Subcutaneous abdominal adipose tissue (tissue), 5 donors: ENCODE measurements at regions not wholly inside any gene's neighbourhood (a gene's known extent, or its start where the extent isn't known, plus 50 kb on each side); places are given as distances from the start of the nearest gene placed in this dataset.

ENCODE experiments used
- H3K27ac ChIP-seq: one replicate; pipeline ENCODE4 v1.7.0; 2013; ENCODE audit warnings: low read depth, mild to moderate bottlenecking, inconsistent platforms, low read length, moderate library complexity
- H3K27me3 ChIP-seq, 5 donors: one replicate each; pipeline ENCODE4 v1.7.0; 2013; ENCODE audit warnings: low read length in 5 of 5, inconsistent platforms in 1 of 5; ENCODE audit not compliant: control insufficient read depth in 5 of 5, insufficient read depth in 4 of 5
- H3K36me3 ChIP-seq, 5 donors: one replicate each; pipeline ENCODE4 v1.7.0; 2013; ENCODE audit warnings: low read length in 5 of 5; ENCODE audit not compliant: control insufficient read depth in 5 of 5, insufficient read depth in 5 of 5
- H3K4me1 ChIP-seq, 5 donors: one replicate each; pipeline ENCODE4 v1.7.0; 2013; ENCODE audit warnings: low read length in 5 of 5, mild to moderate bottlenecking in 3 of 5, moderate library complexity in 1 of 5; ENCODE audit not compliant: control insufficient read depth in 5 of 5, insufficient read depth in 5 of 5
- H3K4me3 ChIP-seq, 5 donors: one replicate each; pipeline ENCODE4 v1.7.0; 2013; ENCODE audit warnings: low read length in 5 of 5, low read depth in 1 of 5
- H3K9ac ChIP-seq, 5 donors: one replicate each; pipeline ENCODE4 v1.7.0; 2013; ENCODE audit warnings: low read length in 5 of 5, mild to moderate bottlenecking in 4 of 5, moderate library complexity in 3 of 5
- H3K9me3 ChIP-seq, 5 donors: one replicate each; pipeline ENCODE4 v1.7.0; 2013; ENCODE audit warnings: low read length in 5 of 5; ENCODE audit not compliant: control insufficient read depth in 5 of 5
- donor health status: healthy.
- donor health status: healthy.
- donor health status: healthy.
- donor health status: healthy.
- donor health status: healthy.

DNA sequence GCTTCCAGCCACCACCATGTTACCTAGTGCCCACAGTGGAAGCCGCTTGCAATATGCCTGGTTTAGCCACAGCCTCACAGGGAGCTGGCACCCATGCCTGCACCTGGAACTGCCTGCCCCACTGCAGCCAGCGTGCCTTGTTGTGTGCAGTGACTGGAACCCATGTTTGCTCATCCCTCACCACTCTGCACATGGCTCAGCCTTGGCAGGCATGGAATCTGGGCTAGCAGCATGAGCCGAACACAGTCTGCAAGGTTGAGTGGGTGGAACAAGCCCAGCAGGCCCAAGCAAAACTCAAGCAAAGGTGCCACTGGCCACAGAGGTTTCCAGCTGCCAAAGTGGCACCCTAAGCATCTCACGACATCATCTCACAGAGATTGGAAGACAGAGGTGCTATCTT lies 269.5 kb downstream of the PCDH20 start:
- Histone ChIP-seq H3K9me3 (peaks cover 0 to 8% (median 0%) of the 10 kb centered on the region in 5 donors), H3K9ac (no peak overlapping the region), H3K27me3 (no peaks in the 10 kb centered on the region), H3K4me3 (no peak overlapping the region), H3K27ac (no peak overlapping the region), H3K36me3 (no peaks in the 10 kb centered on the region), H3K4me1 (no peaks in the 10 kb centered on the region)

GRCh38 chr13:61144834-61145593 lies 270.6 kb downstream of the PCDH20 start:
- Histone ChIP-seq H3K4me1 (no peaks in the 10 kb centered on the region), H3K27ac (no peak overlapping the region), H3K9me3 (peaks cover 0 to 8% (median 0%) of the 10 kb centered on the region in 5 donors), H3K27me3 (no peaks in the 10 kb centered on the region), H3K36me3 (no peaks in the 10 kb centered on the region), H3K9ac (no peak overlapping the region), H3K4me3 (no peak overlapping the region)

DNA sequence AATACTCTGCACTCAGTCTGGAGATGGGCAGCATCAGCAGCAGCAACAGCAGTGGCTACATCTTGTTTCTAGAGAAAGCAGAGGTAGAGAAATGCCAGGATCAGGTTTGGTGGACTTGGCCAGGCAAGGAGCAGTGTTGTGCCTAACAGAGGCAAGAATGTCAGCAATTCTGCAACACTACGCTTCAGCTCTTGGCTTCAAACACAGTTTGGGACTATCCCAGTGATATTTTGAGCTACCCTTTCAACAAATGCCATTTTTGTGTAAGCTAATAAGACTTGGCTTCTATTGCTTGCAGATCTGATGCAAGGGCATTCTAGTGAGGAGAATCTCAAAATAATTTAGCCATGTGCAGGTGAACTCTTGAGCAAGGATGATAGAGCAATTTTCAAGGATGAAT lies 271.3 kb downstream of the PCDH20 start:
- Histone ChIP-seq H3K27me3 (no peaks in the 10 kb centered on the region), H3K4me3 (no peak overlapping the region), H3K4me1 (no peaks in the 10 kb centered on the region), H3K27ac (no peak overlapping the region), H3K9ac (no peak overlapping the region), H3K9me3 (peaks cover 0 to 10% (median 0%) of the 10 kb centered on the region in 5 donors), H3K36me3 (no peaks in the 10 kb centered on the region)

DNA sequence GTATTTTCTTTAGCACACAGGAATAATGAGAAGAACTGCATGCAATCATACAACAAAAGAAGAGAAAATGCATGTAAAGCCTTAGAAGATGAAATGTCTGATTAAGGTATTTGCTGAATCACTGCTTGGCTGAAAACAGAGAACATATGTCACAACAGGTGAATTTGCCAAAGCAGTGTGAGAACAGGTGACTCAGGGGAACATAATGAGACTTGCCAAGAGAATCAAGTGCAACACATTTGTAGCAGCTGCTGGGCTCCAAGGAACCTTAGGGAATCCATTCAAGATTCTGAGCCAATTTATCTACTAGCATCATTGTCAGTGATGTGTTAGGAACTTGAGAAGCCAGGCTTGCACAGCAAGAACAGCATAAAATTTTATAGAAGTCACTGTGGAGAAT lies 273.1 kb downstream of the PCDH20 start:
- no peaks in the 10 kb centered on the region for H3K36me3 ChIP-seq
- H3K4me3 ChIP-seq, result no peak overlapping the region
- no peaks in the 10 kb centered on the region for H3K4me1 ChIP-seq
- no peaks in the 10 kb centered on the region for H3K27me3 ChIP-seq
- no peak overlapping the region for H3K27ac ChIP-seq
- H3K9me3 ChIP-seq, result peaks cover 0 to 10% (median 0%) of the 10 kb centered on the region in 5 donors
- no peak overlapping the region for H3K9ac ChIP-seq

DNA sequence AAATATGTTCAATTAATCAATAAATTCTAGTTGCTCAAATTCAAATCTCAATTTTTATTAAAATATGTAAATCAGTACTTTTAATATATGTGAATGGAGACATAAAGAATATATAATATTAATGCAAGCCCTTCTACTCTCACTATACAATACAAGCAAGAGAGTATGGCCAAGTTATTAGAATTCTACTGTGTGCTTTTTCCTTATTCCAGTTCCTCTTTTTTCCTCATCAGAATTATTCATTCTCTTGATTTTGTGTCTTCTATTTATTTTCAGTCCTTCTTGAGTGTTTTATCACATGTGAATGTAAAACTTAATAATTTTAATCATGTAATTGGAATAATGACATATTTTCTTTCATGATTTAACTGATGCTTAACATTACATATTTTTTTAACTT lies 276.8 kb downstream of the PCDH20 start:
- Histone ChIP-seq H3K27ac (no peak overlapping the region), H3K9ac (no peak overlapping the region), H3K4me1 (peaks cover 0 to 12% (median 3%) of the 10 kb centered on the region in 5 donors), H3K36me3 (no peaks in the 10 kb centered on the region), H3K4me3 (no peak overlapping the region), H3K27me3 (no peaks in the 10 kb centered on the region), H3K9me3 (peaks cover 0 to 2% (median 0%) of the 10 kb centered on the region in 5 donors)

DNA sequence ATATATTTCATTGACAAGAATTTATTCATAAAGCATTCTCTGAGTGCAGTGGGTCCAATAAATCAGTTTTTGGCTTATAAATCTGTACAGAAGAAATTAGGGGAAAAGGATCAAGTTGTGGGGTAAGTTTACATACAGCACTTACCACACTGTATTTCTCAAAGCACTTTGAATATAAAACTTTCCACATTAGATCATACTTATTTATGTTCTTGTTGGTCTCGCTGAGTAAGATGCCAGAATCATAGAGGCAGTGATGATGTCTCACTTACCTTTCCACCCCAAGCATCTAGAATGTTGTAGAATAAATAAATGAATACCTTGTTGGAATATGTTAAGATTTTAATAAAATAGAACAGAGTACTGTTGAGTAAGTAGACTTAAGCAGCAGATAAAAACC lies 279.1 kb downstream of the PCDH20 start:
- H3K27me3 ChIP-seq, result no peaks in the 10 kb centered on the region
- H3K27ac ChIP-seq, result peak overlapping the region; percentile 35
- no peak overlapping the region for H3K4me3 ChIP-seq
- peaks cover 0 to 12% (median 3%) of the 10 kb centered on the region in 5 donors for H3K4me1 ChIP-seq
- peaks cover 0 to 2% (median 0%) of the 10 kb centered on the region in 5 donors for H3K9me3 ChIP-seq
- H3K9ac ChIP-seq, result no peak overlapping the region
- no peaks in the 10 kb centered on the region for H3K36me3 ChIP-seq

- H3K4me1 ChIP-seq, result peaks cover 0 to 12% (median 3%) of the 10 kb centered on the region in 5 donors
- H3K9ac ChIP-seq, result no peak overlapping the region
- peak overlapping the region; percentile 35 for H3K27ac ChIP-seq
Measured at GRCh38 chr13:61136093-61136492, 279.6 kb downstream of the PCDH20 start.

GRCh38 chr13:61135583-61135982 lies 280.1 kb downstream of the PCDH20 start:
- Histone ChIP-seq H3K9ac (no peak overlapping the region), H3K27ac (no peak overlapping the region), H3K36me3 (no peaks in the 10 kb centered on the region), H3K4me1 (peaks cover 0 to 12% (median 3%) of the 10 kb centered on the region in 5 donors), H3K9me3 (peaks cover 0 to 2% (median 0%) of the 10 kb centered on the region in 5 donors), H3K27me3 (no peaks in the 10 kb centered on the region), H3K4me3 (no peak overlapping the region)

More at GRCh38 chr13:61136093-61136492, 279.6 kb downstream of the PCDH20 start:
- Histone ChIP-seq H3K27me3 (no peaks in the 10 kb centered on the region), H3K4me3 (no peak overlapping the region), H3K9me3 (peaks cover 0 to 2% (median 0%) of the 10 kb centered on the region in 5 donors), H3K36me3 (no peaks in the 10 kb centered on the region)

DNA sequence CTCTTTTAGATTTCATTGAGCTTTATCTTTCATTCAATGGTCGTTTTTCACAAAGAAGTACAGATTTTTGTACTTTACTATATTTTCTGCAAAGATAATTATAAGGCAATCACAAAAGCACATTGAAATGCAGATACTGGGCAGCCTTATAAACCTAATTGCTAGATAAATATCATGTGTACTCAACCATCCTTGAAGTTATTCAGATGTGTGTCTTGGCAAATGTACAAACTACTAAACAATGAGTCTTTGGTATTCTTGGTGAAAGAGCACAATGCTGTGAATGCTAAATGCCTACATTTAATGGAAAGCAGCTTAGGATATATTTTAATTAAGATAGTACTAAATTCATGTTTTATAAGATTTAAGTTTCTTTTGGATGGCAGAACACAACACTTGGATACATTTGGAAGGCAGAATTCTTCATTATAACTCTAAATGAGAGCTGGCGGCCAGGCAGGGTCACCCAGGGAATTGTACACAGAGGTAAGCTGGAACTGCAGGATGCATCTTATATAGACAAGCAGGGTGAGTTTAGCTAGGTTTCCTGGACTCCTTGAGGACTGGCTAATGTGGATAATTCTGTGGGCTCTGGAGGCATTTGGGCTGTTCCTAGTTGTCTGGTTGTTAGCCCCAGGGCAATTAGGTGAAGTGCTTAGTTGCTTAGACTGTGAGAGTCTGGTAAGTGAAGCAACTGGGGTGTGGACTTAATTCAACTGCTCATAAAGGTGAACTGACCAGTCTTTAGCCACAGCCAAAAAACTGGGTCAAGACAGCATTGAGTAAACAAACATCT lies 286.6 kb downstream of the PCDH20 start:
- Histone ChIP-seq H3K27me3 (no peaks in the 10 kb centered on the region), H3K36me3 (no peaks in the 10 kb centered on the region), H3K9ac (no peak overlapping the region), H3K4me1 (peaks cover 0 to 7% (median 0%) of the 10 kb centered on the region in 5 donors), H3K9me3 (no peaks in the 10 kb centered on the region), H3K27ac (no peak overlapping the region), H3K4me3 (no peak overlapping the region)
